ENCODE measurements at regions not wholly inside any gene's neighbourhood (a gene's known extent, or its start where the extent isn't known, plus 50 kb on each side); places are given as distances from the start of the nearest gene placed in this dataset.

DNA sequence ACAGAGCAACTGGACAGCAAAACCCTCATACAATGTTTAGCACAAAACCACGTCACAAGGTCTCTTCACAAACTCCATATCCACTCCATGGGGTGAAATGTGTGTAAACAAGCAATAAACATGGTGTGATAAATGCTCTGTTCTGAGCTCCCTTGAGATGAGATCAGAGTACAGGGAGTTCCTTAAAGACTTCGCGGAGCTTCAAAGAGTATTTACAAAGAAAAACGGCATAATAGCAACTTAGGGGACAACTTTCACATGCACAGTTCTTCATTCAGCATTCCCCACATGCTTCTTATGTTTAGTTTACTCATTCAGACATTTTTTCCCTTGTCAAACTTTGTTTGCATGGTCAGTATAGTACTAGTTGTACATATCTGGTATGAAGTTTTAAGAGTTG is 52.5 kb upstream of the SUCLG2 start:
- no peak for DNase-seq (ENCODE audit: low spot score)

DNA sequence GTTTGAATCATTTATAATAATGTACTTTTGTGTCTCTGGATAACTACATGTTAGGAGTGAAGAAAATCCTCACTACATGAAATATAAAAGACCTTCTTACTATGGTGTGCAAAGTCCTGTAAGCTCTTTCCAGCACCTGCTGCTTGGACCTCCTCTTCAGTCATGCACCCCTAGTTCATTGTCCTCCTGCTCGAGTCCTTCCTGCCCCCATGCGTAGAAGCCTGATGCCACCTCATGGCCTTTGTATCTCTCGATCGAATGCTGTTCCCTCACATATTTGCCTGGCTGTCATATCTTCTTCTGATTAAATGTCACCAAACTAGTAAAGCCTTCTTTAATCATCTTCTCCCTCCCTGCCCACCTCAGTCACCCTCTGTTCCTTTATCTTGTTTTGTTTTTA is 49.9 kb upstream of the SUCLG2 start:
- DNase-seq (ENCODE audit: low spot score) = no peak

All from left forelimb (tissue), 1 donor.